COLO668 (cell line): ENCODE measurements at regions not wholly inside any gene's neighbourhood (a gene's known extent, or its start where the extent isn't known, plus 50 kb on each side); places are given as distances from the start of the nearest gene placed in this dataset.
"Not testable (repeated sequence)": the region's sequence is repeated elsewhere in the genome, so short reads cannot be mapped to it uniquely, and the experiment has no call there.

Experiments used
- DNase-seq: peaks from one replicate; lab custom pipeline; 2025; ENCODE audit not compliant: unreplicated experiment; lab: John Stamatoyannopoulos, UW

DNA sequence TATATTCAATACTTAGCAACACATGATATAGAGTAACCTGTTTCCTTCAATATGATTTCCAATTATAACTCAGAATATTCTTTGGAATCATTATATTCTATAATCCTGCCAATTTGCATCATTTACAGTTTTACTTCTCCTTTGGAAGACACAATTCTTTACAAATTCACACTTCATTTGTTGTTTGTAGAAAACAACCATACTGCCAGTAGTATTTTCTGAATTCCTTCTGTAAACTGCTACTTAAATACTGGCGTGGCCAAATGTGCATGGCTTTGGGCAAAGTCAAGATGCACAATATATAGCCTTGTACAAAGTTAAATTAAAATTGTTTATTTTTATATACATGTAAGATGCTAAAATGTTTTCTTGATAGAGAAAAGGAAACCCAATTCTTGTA, 687.1 kb upstream of the NEGR1 start:
- DNase-seq: no peak

DNA sequence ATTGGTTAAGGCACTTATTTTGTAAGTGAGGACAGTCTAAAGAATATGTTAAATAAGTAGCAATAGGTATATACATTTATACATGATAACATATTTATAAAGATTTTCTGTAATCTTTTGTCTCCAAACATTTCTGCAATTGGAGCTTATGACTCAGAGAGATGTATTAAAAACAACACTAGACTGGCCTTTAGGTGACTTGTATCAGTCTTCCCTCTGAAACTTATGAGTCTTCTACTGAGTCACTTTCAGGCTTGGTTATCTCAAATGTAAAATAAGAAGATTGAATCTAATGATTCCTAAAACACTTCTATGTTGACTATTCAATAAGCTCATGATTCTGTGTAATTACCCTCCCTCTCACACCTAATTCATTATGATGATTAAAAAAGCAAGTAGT, 672.6 kb upstream of the NEGR1 start:
- DNase-seq: no peak

DNA sequence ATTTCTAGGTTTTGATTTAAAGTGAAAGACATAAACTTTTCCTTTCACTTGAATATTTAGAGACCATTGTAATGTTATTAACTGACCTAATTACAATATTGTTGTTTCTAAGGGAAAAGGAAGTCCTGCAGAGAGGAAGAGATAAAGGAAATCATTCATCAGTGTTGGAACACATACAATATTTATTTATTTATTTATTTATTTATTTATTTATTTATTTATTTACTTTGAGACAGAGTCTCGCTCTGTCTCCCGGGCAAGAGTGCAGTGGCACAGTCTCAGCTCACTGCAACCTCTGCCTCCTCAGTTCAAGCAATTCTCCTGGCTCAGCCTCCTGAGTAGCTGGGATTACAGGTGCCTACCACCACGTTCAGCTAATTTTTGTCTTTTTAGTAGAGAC, 668.6 kb upstream of the NEGR1 start:
- not testable (repeated sequence) for DNase-seq

DNA sequence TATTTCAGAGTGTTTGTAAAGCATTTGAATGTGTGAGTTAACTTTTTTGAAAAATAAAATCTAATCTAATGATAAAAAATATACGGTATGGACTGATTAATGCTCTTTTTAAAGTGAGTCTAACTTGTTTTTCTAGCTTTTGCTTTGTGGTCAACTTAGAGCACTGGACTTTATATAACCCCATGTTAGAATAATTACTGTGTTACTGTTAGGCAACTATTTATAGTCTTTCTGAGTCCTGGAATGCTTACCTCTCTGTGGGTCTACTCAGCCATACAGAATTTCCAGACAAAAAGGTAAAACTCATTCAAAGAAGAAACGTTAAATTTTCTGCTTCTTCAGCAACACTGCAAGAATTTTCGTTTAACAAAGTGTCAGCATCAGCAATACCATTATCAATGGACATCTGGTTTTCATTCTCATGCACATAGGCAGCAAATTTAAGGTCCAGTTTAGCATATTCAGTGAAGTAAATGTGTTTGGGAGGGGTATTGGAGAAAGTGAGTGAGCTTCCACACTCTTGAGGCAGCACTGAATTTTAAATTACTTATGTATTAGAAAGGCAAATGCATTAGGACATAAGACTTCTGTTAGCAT, 664.7 kb upstream of the NEGR1 start:
- no peak for DNase-seq

DNA sequence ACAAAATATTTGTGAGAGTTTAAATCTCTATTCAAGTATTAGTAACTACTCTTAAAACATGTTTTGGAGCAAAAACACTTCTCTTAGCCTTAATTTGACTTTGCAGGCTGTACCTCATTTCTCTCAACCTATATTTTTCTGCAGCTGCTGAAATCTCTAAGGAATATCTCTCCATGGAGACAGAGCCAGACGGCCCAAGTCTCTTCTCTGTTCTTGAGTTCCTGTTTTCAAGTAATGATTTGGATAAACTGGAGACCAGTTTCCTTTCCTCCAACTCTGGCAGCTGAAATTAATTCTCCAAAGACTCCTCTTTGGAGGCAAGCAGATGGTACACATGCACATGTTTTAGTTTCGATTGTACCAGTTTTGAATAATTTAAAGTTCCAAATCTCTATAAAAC, 659.7 kb upstream of the NEGR1 start:
- no peak for DNase-seq

DNA sequence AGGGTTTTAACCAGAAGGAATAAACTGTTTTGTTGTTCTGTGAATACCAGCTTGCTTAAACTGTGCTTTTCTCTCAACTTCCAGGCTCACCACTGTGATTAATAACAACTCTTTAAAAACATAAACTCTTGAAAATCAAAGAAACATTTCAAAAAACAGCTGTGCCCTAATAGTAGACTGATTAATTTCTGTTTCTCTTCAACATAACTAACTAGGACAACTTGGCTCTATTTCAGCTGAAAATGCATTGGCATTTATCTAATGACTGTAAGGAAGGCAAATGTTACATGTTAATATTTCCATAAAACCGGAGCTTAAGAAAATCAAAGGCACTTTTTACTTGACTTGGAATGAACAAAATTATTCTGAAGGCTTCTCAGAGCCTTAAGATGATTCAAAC, 656.1 kb upstream of the NEGR1 start:
- DNase-seq: no peak

DNA sequence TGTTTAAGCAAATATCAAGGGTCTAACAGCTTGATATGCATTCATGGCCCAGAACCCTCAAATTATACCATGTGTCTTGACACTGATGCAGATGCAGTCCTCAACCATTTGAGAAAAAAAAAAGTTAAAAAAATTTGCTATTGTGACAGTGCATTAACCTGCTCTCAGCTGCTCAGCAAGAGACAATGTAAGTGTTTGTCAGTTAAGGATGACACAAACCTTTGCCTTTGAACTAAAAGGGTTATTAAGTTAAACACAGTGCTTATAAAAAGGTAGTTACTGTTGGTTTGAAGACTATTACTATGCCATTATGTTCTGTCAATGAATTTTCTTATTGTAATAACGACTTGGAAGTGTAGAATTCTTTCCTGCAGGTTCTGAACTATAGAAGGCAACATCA, 655.6 kb upstream of the NEGR1 start:
- no peak for DNase-seq

DNA sequence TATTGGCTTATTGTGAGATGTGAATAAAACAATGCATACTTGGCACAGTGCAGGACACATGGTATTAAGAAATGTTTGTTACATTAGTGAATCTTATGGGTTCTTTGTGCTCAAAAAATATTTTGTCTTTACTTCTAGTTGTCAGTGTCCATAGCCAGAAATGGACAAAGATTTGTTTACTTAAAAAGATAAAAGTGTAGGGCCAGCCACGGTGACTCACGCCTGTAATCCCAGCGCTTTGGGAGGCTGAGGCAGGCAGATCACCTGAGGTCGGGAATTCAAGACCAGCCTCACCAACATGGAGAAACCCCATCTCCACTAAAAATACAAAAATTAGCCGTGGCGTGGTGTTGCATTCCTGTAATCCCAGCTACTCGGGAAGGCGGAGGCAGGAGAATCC, 654.6 kb upstream of the NEGR1 start:
- no peak for DNase-seq

DNA sequence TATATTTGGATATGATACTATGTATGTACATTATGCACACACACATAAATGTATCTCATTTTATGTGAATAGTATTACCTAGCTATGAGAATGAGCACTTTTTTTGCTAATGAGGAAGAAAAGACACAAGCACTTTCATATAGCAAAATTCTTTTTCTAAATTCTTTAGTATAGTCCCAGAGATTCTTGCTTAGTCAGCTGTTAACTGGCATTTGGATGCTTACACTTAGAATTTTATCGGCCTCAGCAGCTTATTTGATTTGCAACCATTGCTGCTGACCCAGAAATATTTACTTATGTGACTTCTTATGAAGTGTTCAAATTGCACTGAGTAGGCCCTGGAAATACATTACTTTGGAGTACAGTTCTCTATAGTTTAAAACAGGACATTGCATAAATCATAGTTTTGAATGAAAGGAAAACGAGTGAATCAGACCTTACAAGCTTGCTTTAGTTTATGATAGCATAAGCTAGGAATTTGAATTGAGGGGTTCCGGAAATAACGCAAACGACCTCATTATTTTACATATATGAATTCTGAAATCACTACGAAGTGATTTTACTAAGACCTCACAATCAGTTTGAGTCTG, 653.9 kb upstream of the NEGR1 start:
- no peak for DNase-seq

DNA sequence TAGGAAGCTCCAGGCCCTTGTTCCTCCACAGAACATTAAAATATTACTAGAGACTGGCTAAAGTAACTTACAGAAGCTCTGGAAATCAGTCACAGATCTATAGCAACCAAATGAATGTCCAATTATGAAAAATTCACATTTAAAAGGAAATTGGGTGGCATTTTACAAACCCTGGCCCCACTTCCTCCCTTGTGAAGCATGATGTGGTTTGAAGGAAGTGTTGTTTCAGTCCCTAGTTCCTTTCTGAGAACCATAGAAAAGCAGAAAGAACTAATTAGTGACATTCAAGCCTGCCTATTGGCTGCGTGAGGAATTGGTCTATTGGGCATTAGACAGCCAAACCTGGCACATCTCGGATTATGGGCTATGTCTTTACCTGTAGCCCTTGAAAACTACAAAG, 649.7 kb upstream of the NEGR1 start:
- no peak for DNase-seq

DNA sequence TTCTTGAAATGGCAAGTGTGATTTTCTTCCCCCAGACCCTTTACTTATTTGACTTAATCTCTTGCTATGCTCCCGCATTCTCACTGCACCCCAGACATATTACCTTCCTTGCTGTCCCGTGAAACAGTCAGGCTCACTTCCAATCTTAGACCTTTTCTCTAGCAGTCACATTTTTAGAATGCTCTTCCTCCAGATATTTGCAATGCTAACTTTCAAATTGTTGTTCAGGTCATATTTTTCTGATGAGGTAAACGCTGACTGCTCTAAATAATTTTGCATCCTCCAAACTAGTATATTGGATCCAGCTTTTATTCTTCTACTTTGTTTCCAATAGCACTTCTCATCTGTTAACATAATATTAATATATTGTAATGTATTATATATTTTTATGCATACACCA, 648.2 kb upstream of the NEGR1 start:
- no peak for DNase-seq

DNA sequence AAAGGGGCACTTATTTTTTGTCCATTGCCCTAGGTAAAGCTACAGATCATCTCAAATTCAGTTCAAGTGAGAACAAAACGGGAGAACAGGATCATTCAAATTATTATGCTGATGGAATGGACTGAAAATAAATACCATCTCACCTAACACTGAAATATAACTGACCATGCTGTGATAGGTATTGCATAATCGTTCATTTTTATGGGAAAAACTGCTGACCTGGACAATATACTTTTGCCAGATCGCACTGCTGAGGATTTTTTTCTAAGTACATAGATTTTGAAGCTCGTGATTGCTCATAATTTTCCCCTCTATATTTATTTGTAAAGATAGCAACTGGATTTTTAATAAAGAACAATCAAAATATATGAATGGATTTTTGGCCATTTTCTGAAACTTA, 636.6 kb upstream of the NEGR1 start:
- DNase-seq: no peak

DNA sequence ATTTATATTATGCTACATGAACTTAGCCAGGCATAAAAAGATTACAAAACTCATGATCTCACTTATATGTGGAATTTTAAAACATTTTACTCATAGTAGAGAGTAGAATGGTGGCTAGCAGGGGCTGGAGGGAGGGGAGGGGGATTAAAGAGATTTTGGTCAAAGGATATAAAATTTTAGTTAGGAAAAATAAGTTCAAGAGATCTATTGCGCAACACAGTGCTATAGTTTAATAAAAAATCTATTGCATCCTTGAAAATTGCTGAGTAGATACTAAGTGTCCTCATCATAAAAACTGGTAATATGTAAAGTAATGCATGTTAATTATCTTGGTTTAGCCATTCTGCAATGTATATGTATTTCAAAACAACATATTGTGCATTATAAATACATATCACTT, 635.6 kb upstream of the NEGR1 start:
- no peak for DNase-seq

DNA sequence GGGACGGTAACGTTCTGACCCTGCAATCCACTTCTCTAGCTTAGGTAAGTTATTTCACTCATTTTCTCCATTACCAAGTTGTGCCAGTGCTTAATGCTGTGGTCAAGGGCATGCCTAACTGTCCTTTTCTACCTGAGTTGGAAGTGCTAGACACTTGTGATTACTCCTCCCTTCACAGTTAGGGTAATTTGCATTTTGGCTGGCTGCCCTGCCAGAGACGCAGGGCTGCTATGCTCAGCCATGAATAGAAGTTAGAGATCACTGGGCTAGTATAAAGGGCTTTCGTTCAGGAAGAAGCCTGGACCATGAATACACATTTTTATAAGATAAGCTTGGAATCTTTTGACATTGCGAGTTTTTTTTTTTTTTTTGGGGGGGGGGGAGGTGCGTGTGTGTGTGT, 633.2 kb upstream of the NEGR1 start:
- DNase-seq: no peak

DNA sequence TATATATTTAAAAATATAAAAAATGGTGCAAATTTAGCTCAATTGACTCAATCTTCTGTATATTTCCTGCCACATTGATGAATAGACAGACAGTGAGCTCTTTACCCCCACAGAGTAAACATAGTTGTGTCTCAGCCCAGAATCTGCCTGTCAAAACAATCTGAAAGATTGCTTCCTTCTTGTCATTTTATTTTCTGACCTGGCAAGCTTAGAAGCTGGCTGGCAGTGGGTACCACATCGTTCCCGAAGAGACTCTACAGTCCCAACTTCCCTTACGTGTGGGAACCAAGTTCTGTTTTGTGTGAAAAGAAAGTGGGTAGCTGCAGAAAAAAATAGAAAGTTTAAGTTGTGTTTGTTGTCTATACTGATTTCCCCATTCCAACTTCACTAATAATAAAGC, 629.3 kb upstream of the NEGR1 start:
- no peak for DNase-seq

DNA sequence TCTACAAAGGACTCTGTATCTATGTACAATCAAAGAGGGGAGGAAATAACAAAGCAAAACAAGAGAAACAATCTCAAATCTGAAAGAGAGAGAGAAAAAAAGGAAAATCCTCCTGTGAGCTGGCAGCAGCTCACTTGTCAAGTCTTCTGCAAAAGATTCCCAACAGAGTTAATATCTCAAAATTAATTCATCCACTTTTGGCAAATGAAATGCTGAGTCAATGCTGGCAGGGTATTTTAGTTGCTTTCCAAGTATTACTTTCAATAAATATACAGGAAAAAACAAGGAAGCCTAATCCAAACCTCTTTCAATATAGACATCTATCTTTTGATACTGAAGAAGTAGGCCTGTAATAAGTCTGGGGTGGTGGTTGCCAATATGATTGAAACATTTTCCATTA, 613.9 kb upstream of the NEGR1 start:
- DNase-seq: no peak

DNA sequence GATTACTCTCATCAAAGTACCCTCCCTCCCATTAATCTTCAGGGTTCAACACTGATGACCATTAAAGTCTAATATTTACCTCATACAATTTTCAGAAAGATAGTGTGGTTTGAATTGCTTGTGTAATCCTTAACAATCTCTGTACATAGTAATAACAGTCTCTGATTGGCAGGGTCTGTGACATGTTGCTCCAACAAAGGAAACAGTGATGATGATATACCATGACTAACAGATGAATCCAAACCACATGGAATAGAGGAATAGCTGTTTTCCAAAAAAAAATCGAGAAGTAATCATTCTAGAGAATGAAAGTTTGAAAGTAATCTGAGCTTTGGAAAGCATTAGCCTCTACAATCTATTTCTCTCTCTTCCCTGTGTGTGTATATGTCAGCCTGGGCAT, 610.1 kb upstream of the NEGR1 start:
- no peak for DNase-seq

DNA sequence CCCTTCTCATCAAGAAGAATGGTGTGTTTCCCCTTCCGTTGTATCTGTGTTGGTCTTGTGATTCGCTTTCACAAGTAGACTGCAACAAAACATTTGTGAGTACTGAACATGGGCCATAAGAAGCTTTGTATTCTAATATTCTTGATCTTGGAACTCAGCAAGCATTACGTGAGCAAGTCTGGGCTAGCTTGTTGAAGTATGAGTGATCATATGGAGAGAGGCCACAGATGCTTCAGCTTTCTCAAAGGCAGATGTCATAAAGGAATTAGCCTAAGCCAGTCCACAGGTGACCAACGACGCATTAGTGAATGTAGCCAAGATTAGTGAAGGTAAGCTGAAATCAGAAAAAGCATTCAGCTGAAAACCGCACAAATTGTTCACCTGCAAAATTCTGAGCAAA, 609.6 kb upstream of the NEGR1 start:
- DNase-seq: no peak

DNA sequence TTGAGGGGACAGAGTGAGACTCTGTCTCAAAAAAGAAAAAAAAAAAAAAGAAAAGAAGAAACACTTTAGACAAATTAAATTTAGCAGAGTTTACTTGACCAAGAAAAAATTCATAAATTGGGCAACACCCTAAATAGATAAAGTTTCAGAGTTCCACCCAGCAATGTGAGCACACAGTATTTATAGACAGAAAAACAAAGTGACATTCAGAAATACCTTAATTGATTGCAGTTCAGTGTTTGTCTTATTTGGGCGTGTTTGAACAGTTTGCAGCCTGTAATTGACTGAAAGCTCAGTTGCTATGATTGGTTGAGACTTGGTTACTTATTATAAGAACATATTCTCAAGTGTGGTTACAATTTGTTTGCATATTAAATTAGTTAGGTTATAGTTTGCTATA, 603.5 kb upstream of the NEGR1 start:
- DNase-seq: no peak

DNA sequence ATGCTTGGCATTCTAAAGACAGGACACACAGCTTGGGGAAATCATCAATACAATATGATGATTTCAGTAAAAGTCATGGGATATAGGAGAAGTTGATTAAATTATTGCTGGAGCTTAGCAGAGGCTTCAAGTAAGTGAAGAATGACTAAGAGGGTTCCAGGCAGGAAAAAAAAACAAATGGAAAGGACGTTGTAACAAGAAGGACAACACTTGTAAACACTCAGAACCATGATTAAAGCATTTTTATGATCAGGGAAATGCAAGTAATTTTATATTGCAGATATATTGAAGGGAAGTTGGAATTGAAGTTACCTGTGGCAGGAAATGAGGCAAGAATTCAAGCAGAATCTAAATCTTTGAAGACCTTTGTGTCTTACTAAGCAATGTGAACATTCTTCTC, 602.7 kb upstream of the NEGR1 start:
- DNase-seq: no peak

DNA sequence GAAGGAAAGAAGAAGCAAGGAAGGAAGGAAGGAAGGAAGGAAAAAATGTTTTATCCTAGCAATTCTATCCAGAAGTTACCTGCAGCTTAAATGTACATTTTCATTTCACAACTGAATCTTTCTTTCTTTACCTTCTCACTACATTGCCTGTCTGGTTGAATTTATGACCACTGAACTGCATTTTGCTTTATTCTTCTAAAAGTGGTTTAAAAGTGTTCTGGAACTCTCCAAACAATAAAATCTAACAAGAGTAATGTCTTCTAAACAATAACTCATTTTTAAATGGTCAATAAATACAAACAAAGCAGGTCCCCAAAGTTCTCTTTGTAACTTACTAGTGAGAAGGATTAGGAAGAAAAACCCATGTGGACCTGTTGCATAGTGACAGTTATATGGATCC, 587.5 kb upstream of the NEGR1 start:
- DNase-seq: no peak

DNA sequence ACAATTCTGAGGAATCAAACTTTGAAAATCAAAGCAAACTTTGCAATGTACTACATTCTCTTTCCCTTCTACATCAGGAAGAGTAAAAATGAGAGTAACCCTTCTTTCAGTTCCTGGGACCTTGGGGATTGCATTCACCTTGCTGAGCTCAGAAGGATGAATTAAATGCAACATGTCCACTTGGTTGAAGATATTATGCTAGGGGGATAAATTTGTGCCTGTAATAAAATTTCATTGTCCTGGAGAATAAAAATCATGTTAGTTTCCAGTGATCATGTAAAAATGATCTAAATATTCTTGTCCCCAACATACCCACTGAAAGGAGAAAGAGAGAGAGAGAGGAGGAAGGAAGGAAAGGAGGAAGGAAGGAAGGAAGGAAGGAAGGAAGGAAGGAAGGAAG, 587.1 kb upstream of the NEGR1 start:
- no peak for DNase-seq

DNA sequence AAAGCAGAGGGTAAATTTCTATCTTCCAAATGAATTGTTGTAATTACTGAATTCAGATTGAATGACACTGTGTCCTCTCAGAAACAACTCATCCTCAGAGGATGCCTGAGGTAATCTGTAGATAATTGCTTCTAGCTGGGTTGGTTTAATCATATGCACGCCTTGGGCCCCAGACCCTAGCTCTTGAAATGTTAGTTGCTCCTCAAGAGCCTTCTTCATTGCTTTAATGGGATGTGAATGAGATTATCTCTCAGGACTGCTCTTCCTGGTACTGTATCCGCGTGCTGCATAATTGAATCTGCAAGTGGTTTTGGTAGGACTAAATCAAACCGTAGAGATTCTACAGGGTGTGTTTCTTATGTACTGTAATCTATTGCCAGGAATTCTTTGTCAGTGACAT, 569.3 kb upstream of the NEGR1 start:
- no peak for DNase-seq

DNA sequence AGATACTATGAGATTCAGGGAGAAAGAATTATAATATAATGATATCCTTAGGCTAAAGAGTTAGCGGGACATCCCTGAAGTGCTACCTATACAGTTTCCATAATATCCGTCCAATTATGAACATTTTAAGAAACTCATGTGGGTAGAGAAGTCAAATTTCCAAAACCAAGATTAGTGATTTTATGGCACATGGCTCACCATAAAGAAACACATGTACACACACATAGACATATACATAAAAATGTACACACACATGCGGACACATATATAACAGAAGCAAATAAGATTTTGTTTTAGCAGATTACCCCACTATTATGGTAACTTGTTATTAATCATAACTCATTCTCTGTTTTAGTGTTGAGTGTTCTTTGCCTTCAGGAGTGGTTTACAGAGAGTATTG, 566.7 kb upstream of the NEGR1 start:
- DNase-seq: no peak
